ENCODE measurements at regions not wholly inside any gene's neighbourhood (a gene's known extent, or its start where the extent isn't known, plus 50 kb on each side); places are given as distances from the start of the nearest gene placed in this dataset.
"Not testable (repeated sequence)": the region's sequence is repeated elsewhere in the genome, so short reads cannot be mapped to it uniquely, and the experiment has no call there.

GRCh38 chr9:73437758-73438157, 286.1 kb downstream of the ANXA1 start:
- DNase-seq (ENCODE audit: low read depth): no peak
- TF ChIP-seq CTCF (IDR thresholded peaks at IDR 0.05; ENCODE audit: control insufficient read depth, insufficient read depth, low read depth, low read length, missing control alignments): no peak

GRCh38 chr9:73439839-73440238, 288.2 kb downstream of the ANXA1 start:
- DNase-seq (ENCODE audit: low read depth); H3K4me3 ChIP-seq (ENCODE audit: control insufficient read depth, low read depth, low read length): not testable (repeated sequence)

More at GRCh38 chr9:73437758-73438157, 286.1 kb downstream of the ANXA1 start:
- H3K4me3 ChIP-seq (ENCODE audit: control insufficient read depth, low read depth, low read length): no peak overlapping the region

GRCh38 chr9:73441223-73441622, 289.6 kb downstream of the ANXA1 start:
- TF ChIP-seq CTCF (IDR thresholded peaks at IDR 0.05; ENCODE audit: control insufficient read depth, insufficient read depth, low read depth, low read length, missing control alignments): no peak
- no peak for DNase-seq (ENCODE audit: low read depth)
- no peak overlapping the region for H3K4me3 ChIP-seq (ENCODE audit: control insufficient read depth, low read depth, low read length)

DNA sequence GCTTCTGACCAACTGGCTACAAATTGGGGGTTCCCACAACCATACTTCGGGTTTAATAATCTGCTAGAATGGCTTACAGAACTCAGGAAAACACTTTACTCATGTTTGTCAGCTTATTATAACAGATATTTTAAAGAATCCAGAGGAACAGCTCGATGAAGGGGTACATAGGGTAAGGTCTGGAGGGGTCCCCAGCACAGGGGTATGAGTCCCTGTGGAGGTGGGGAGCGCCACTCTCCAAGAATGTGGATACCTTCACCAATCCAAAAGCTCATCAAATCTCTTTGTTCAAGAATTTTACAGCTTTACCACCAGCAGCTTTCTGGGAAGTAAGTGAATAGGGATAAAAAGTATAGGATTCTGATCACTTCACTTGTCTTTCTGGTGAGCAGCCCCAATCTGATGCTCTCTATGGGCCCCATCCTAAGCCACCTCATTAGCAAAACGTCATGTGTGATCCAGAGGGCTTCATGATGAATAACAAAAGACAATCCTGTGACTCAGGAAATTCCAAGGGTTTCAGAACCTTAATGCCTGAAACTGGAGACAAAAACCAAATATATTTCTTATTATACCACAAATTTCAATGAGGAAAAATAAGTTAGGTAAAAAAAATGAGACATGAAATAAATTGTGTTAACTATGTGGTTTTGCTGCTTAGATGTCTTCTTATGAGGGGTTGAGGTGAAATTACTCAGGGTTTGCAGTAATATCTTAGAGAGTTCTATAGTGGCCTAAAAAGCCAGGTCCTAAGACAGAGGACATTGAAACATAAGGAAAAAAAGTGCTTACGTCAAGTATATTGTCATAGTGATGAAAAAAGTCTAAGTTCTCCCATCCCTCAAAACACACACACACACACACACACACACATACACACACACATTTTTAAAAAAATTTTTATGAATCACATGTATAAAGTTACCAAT, 290.5 kb downstream of the ANXA1 start:
- DNase-seq (ENCODE audit: low read depth): no peak
- no peak overlapping the region for H3K4me3 ChIP-seq (ENCODE audit: control insufficient read depth, low read depth, low read length)
- TF ChIP-seq CTCF (IDR thresholded peaks at IDR 0.05; ENCODE audit: control insufficient read depth, insufficient read depth, low read depth, low read length, missing control alignments): no peak

DNA sequence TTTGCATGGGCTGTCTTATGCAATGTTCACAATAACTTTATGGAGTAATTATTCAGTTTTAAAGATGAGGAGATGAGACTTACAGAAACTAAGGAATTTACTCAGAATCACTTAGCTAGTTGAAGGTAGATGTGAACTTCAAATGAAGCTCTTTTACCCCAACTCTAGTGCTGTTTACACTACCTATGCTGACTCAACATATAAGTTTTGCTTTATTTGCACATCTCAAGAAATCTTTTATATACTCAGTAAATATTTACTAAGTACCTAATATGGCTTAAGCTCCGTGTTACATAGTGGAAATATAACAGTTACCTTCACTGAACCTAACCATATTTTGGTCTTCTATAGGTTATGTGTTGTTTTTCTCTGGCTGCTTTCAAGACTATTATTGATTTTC, 293.2 kb downstream of the ANXA1 start:
- no peak for DNase-seq (ENCODE audit: low read depth)
- H3K4me3 ChIP-seq (ENCODE audit: control insufficient read depth, low read depth, low read length): no peak overlapping the region
- TF ChIP-seq CTCF (IDR thresholded peaks at IDR 0.05; ENCODE audit: control insufficient read depth, insufficient read depth, low read depth, low read length, missing control alignments): no peak

GRCh38 chr9:73445384-73445783, 293.7 kb downstream of the ANXA1 start:
- H3K4me3 ChIP-seq (ENCODE audit: control insufficient read depth, low read depth, low read length); DNase-seq (ENCODE audit: low read depth): not testable (repeated sequence)

DNA sequence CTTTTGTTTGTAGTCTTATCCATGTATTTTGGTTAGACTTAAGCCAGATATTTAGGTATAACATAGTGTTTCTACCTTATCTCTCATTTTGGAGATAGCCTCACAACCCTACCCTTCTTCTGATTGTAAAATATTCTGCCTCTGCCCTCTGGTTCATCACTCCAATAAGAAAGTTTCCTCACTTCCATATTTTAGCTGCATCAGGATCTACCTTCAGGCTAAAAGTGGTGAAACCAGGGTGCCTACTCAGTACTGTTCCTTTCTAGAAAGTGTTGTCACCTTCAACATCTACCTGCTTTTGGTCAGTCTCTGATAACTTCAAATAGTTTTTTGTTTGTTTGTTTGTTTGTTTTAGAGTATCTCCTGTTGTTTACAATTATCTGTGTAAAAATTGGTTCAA, 294.6 kb downstream of the ANXA1 start:
- DNase-seq (ENCODE audit: low read depth): no peak
- no peak for TF ChIP-seq CTCF (IDR thresholded peaks at IDR 0.05; ENCODE audit: control insufficient read depth, insufficient read depth, low read depth, low read length, missing control alignments)
- H3K4me3 ChIP-seq (ENCODE audit: control insufficient read depth, low read depth, low read length): no peak overlapping the region

Measured in AG09309 (cell line).